ENCODE measurements at regions not wholly inside any gene's neighbourhood (a gene's known extent, or its start where the extent isn't known, plus 50 kb on each side); places are given as distances from the start of the nearest gene placed in this dataset.

GRCh38 chr2:173713904-173714555 lies 251.1 kb downstream of the SP3 start:
- H2BK5ac ChIP-seq (ENCODE audit: insufficient read length, low read length): no peak overlapping the region
- no peak overlapping the region for H4K8ac ChIP-seq (replicated peaks; ENCODE audit: insufficient read length, low read depth, low read length)
- H3K18ac ChIP-seq (ENCODE audit: insufficient read length, low read depth, low read length): no peak overlapping the region
- H3K23ac ChIP-seq (ENCODE audit: insufficient read length, low read depth, low read length): no peak overlapping the region
- H3K4ac ChIP-seq (ENCODE audit: low read depth, low read length): no peak overlapping the region
- H3K9me3 Mint-ChIP-seq: no peaks in the 10 kb centered on the region
- no peak overlapping the region for H2BK120ac ChIP-seq (ENCODE audit: low read depth, low read length, poor library complexity, severe bottlenecking)
- no CpG with 5 or more reads among the region's 4 CpGs for WGBS (ENCODE audit: extremely low coverage, insufficient read length, low lambda C conversion rate)
- no peaks in the 10 kb centered on the region for H3K9me3 ChIP-seq (ENCODE audit: control insufficient read depth, low read depth, low read length)
- no peak overlapping the region for H3K4me2 ChIP-seq (ENCODE audit: insufficient read depth, insufficient read length, low read length)
- no peaks in the 10 kb centered on the region for H4K20me1 ChIP-seq (ENCODE audit: control insufficient read depth, insufficient read depth, insufficient read length)
- H3K27ac Mint-ChIP-seq: no peak overlapping the region
- H2AK5ac ChIP-seq (ENCODE audit: insufficient read length, low read length): no peak overlapping the region
- H4K5ac ChIP-seq (ENCODE audit: insufficient read length, low read depth, low read length): no peak overlapping the region
- no peak overlapping the region for H2AFZ ChIP-seq (ENCODE audit: low read length)
- H3K79me1 ChIP-seq (ENCODE audit: insufficient read depth, low read depth, low read length, poor library complexity, severe bottlenecking): no peaks in the 10 kb centered on the region
- H4K91ac ChIP-seq (ENCODE audit: insufficient read length, low read depth, low read length): no peak overlapping the region
- no peak overlapping the region for H2BK12ac ChIP-seq (ENCODE audit: insufficient read length, low read depth, low read length)
- H3K27me3 Mint-ChIP-seq (ENCODE audit: low read depth): peaks cover 6% of the 10 kb centered on the region
- H3K56ac ChIP-seq (ENCODE audit: insufficient read length, low read depth, low read length): no peak overlapping the region
- H3K9ac ChIP-seq (ENCODE audit: extremely low read depth, insufficient read length, low read length): no peak overlapping the region
- no peak overlapping the region for H2BK15ac ChIP-seq (ENCODE audit: low read depth, low read length)
- no peaks in the 10 kb centered on the region for H3K4me1 ChIP-seq (ENCODE audit: insufficient read depth, low read length)
- H3T11ph ChIP-seq (ENCODE audit: low read length): no peak overlapping the region
- H3K4me3 Mint-ChIP-seq: no peak overlapping the region
- H3K79me2 ChIP-seq (ENCODE audit: insufficient read depth, low read length): no peaks in the 10 kb centered on the region
- H3K14ac ChIP-seq (ENCODE audit: insufficient read depth, low read length): no peak overlapping the region
- TF ChIP-seq, protein P1, sequence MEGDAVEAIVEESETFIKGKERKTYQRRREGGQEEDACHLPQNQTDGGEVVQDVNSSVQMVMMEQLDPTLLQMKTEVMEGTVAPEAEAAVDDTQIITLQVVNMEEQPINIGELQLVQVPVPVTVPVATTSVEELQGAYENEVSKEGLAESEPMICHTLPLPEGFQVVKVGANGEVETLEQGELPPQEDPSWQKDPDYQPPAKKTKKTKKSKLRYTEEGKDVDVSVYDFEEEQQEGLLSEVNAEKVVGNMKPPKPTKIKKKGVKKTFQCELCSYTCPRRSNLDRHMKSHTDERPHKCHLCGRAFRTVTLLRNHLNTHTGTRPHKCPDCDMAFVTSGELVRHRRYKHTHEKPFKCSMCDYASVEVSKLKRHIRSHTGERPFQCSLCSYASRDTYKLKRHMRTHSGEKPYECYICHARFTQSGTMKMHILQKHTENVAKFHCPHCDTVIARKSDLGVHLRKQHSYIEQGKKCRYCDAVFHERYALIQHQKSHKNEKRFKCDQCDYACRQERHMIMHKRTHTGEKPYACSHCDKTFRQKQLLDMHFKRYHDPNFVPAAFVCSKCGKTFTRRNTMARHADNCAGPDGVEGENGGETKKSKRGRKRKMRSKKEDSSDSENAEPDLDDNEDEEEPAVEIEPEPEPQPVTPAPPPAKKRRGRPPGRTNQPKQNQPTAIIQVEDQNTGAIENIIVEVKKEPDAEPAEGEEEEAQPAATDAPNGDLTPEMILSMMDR (conservative IDR thresholded peaks at IDR 0.05): no peak
- no peaks in the 10 kb centered on the region for H3K36me3 Mint-ChIP-seq (ENCODE audit: insufficient read depth in 1 of 3, low read depth in 3 of 3)
- no peak overlapping the region for H3K27ac ChIP-seq (ENCODE audit: insufficient read length, low read depth, low read length)
- no peak for DNase-seq
- no peaks in the 10 kb centered on the region for H3K23me2 ChIP-seq (ENCODE audit: insufficient read length, low read depth, low read length, poor library complexity, severe bottlenecking)
- no peak overlapping the region for H2BK20ac ChIP-seq (ENCODE audit: low read depth, low read length, poor library complexity, severe bottlenecking)
- H3K4me1 Mint-ChIP-seq: no peaks in the 10 kb centered on the region
- H3K27me3 ChIP-seq (ENCODE audit: insufficient read depth, low read length): no peaks in the 10 kb centered on the region; the same call in 1 of the 2 replicates
